ENCODE measurements at regions not wholly inside any gene's neighbourhood (a gene's known extent, or its start where the extent isn't known, plus 50 kb on each side); places are given as distances from the start of the nearest gene placed in this dataset.

DNA sequence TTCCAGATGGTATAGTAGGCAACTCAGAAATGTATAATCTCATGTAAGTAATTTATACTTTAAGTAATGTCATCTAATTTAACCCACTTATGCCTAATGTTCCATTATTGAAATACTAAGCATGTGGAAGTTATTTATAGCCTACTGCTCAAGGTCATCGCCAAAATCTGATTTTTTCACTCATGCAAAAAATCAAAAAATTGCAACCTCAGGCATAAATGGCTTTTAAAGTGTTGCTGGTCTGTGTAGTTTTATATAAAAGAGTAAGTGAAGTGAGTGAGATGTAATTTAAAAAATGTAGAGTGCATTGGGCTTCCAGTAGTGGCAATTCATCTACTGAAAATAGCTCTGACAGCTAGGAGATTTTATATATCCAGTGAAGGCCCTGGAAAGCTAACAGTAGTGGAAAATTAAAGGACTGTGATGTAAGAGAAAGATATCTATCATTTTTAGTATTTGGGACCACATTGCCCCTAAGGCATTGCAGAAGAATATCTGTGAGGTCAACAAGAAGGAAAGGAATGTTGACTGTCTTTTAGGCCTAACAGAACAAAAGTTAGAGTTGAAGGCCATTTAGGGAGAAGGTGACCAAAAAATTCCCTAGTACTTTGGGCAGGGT lies 624.5 kb upstream of the CHORDC1 start:
- Histone ChIP-seq H3K9me3 (ENCODE audit: control insufficient read depth, insufficient read depth, low read length) (no peaks in the 10 kb centered on the region), H3K9ac (ENCODE audit: low read depth, low read length) (no peak overlapping the region), H3K36me3 (ENCODE audit: insufficient read depth, low read length) (no peaks in the 10 kb centered on the region), H3K4me1 (ENCODE audit: insufficient read depth, low read length) (no peaks in the 10 kb centered on the region)

DNA sequence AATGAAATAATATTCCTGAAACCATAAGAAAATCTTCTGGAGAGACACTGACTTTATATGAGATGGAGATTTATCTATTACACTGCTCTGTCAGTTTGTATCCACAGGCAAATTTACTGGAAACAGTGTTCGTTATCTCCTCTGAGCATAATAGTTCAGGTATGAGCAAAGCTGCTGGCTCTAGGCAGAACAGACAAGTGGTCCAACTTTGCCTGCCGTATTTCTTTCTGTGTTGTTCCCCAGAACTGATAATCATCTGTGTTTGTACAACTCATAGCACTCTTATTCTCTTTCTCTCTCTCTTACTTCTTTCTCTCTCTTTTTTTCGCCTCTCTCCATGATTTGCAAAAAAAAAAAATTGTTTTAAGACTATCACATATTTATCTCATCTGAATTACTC lies 623.8 kb upstream of the CHORDC1 start:
- Histone ChIP-seq H3K9ac (ENCODE audit: low read depth, low read length) (no peak overlapping the region), H3K4me1 (ENCODE audit: insufficient read depth, low read length) (no peaks in the 10 kb centered on the region), H3K36me3 (ENCODE audit: insufficient read depth, low read length) (no peaks in the 10 kb centered on the region), H3K9me3 (ENCODE audit: control insufficient read depth, insufficient read depth, low read length) (no peaks in the 10 kb centered on the region)

GRCh38 chr11:90845799-90846198 lies 623.0 kb upstream of the CHORDC1 start:
- no peak overlapping the region for H3K9ac ChIP-seq (ENCODE audit: low read depth, low read length)
- H3K36me3 ChIP-seq (ENCODE audit: insufficient read depth, low read length), result no peaks in the 10 kb centered on the region
- H3K4me1 ChIP-seq (ENCODE audit: insufficient read depth, low read length), result no peaks in the 10 kb centered on the region
- H3K9me3 ChIP-seq (ENCODE audit: control insufficient read depth, insufficient read depth, low read length), result no peaks in the 10 kb centered on the region

- Histone ChIP-seq H3K4me1 (ENCODE audit: insufficient read depth, low read length) (no peaks in the 10 kb centered on the region), H3K36me3 (ENCODE audit: insufficient read depth, low read length) (no peaks in the 10 kb centered on the region), H3K9ac (ENCODE audit: low read depth, low read length) (no peak overlapping the region), H3K9me3 (ENCODE audit: control insufficient read depth, insufficient read depth, low read length) (no peaks in the 10 kb centered on the region)
Measured at GRCh38 chr11:90845126-90845525, 622.3 kb upstream of the CHORDC1 start.

DNA sequence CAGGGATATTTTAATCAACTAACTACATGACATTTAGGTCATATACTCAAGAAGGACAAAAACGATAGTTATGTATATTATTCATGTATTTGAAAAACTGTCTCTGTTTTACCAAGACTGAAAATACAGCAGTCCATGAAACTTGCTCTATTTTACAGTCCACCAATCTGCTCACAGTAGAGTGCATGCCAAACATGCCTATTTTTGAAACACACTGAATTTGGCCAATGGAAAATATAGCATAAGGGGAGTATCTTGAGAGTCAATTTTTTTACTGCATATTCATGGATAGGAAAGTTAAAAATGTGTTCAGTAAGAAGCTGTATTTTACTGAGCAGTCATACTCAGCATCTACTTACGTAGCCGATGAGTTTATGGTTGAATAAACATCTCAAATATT lies 621.2 kb upstream of the CHORDC1 start:
- Histone ChIP-seq H3K36me3 (ENCODE audit: insufficient read depth, low read length) (no peaks in the 10 kb centered on the region), H3K4me1 (ENCODE audit: insufficient read depth, low read length) (no peaks in the 10 kb centered on the region), H3K9ac (ENCODE audit: low read depth, low read length) (no peak overlapping the region), H3K9me3 (ENCODE audit: control insufficient read depth, insufficient read depth, low read length) (no peaks in the 10 kb centered on the region)

- Histone ChIP-seq H3K9ac (ENCODE audit: low read depth, low read length) (no peak overlapping the region), H3K4me1 (ENCODE audit: insufficient read depth, low read length) (no peaks in the 10 kb centered on the region), H3K36me3 (ENCODE audit: insufficient read depth, low read length) (no peaks in the 10 kb centered on the region), H3K9me3 (ENCODE audit: control insufficient read depth, insufficient read depth, low read length) (no peaks in the 10 kb centered on the region)
Measured at GRCh38 chr11:90842681-90843080, 619.8 kb upstream of the CHORDC1 start.

DNA sequence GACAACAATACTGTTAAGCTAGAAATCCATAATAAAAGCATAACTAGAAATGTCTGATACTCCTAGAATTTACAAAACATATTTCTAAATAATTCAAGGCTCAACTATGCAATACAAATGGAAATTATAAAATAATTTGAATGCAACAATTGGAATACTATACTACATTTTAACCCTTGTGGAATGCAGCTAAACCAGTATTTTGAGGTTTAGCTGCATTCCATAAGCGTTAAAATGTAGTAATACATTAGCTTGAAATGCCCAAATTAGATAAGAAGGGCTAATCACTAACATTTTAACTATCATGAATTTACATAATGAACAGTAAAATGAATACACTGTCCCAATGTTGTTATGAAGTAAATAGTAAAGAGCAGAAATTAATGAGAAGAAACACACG lies 617.2 kb upstream of the CHORDC1 start:
- H3K9ac ChIP-seq (ENCODE audit: low read depth, low read length), result no peak overlapping the region
- no peaks in the 10 kb centered on the region for H3K36me3 ChIP-seq (ENCODE audit: insufficient read depth, low read length)
- H3K9me3 ChIP-seq (ENCODE audit: control insufficient read depth, insufficient read depth, low read length), result no peaks in the 10 kb centered on the region
- H3K4me1 ChIP-seq (ENCODE audit: insufficient read depth, low read length), result no peaks in the 10 kb centered on the region

DNA sequence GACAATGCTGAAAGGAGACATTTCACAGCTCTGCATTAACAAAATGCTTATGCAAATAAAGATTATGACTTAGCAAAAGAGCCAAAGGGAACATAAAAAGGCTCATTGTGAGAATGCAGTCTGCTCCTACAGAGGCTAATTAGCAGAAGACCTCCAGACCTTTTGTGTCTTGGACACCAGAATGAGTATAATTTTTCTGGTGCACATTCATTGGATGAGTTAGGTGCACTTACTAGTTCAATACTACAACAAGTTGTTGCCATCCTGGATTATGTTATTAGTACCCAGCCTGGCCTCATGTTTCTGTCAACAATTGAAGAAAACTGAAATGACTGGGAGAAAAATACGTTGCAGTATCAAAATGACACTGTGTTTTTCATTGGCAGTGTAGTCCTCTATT lies 613.2 kb upstream of the CHORDC1 start:
- Histone ChIP-seq H3K36me3 (ENCODE audit: insufficient read depth, low read length) (no peaks in the 10 kb centered on the region), H3K4me1 (ENCODE audit: insufficient read depth, low read length) (no peaks in the 10 kb centered on the region), H3K9ac (ENCODE audit: low read depth, low read length) (no peak overlapping the region), H3K9me3 (ENCODE audit: control insufficient read depth, insufficient read depth, low read length) (0 out of 2 replicates have a peak, but pooled peaks cover 3% of the 10 kb centered on the region)

DNA sequence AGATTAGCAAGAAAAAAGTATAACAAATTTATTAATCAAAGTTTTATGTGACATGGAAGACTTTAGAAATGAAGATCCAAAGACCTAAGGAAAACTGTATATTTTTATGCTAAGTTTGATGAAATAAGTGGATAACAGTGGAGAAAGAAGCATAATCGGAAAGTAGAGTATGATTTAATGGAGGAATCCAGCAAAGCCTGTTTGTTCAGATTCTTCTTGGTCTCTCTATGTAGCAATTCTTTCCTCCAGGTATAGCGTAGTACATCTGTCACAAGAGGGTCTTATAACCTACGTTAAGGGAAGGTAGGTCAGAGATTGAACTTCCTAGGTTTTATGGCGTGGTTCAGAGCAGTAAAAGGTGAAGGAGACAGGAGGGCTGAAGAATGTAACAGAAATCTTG lies 600.6 kb upstream of the CHORDC1 start:
- Histone ChIP-seq H3K9ac (ENCODE audit: low read depth, low read length) (no peak overlapping the region), H3K9me3 (ENCODE audit: control insufficient read depth, insufficient read depth, low read length) (no peaks in the 10 kb centered on the region), H3K36me3 (ENCODE audit: insufficient read depth, low read length) (no peaks in the 10 kb centered on the region), H3K4me1 (ENCODE audit: insufficient read depth, low read length) (no peaks in the 10 kb centered on the region)

DNA sequence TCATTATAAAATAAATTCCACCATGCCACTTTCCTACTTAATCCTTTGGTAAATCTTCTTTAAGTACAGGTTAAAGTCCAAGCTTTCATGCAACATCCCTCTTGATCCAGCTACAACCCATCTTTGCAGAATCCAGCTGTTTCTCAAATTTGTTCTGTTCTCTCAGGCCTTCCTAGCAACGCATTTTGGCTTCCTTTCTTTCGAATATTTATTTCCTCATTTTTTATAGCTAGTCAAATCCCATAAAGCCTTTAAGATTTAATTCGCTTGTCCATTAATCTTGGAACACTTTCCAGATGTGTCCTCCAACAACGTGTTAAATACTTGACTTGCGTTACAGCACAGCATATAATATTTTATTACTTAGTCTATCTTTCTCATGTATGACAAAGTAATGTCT lies 600.1 kb upstream of the CHORDC1 start:
- Histone ChIP-seq H3K9me3 (ENCODE audit: control insufficient read depth, insufficient read depth, low read length) (no peaks in the 10 kb centered on the region), H3K36me3 (ENCODE audit: insufficient read depth, low read length) (no peaks in the 10 kb centered on the region), H3K4me1 (ENCODE audit: insufficient read depth, low read length) (no peaks in the 10 kb centered on the region), H3K9ac (ENCODE audit: low read depth, low read length) (no peak overlapping the region)

DNA sequence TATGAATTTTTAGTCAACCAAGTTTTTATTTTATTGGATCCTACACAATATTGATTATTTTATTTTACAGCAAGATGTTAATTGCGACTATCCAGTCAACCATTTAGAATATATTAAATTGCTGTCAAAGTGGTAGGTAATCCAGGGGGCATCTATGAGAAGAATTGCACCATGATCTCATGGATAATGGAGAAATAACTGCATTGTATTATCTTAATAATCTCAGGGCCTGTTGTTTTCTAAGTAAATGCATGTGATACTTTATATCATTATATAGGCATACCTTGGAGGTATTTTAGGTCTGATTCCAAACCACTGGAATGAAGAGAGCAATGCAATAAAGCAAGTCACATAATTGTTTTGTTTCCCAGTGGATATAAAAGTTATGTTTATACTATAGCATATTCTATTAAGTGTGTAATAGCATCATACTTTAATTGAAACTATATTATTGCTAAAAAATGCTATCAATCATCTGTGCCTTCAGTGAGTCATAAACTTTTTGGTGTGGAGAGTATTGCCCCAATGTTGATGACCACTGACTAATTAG lies 595.4 kb upstream of the CHORDC1 start:
- no peak overlapping the region for H3K9ac ChIP-seq (ENCODE audit: low read depth, low read length)
- H3K9me3 ChIP-seq (ENCODE audit: control insufficient read depth, insufficient read depth, low read length), result no peaks in the 10 kb centered on the region
- no peaks in the 10 kb centered on the region for H3K4me1 ChIP-seq (ENCODE audit: insufficient read depth, low read length)
- H3K36me3 ChIP-seq (ENCODE audit: insufficient read depth, low read length), result no peaks in the 10 kb centered on the region

DNA sequence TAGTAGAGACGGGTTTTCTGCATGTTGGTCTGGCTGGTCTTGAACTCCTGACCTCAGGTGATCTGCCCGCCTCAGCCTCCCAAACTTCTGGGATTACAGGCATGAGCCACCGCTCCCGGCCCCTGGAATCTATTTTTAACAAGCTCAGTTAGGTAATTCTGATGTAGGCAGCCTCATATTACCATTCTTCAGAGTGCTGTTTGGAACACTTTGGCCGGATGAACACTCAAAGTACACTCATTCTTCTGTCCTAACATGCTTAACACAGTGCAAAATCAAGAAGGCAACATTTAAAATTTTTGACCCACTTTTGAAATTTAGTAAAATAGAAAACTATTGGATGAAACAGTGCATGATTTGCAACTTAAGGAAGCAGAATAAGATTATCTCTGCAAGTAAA lies 586.7 kb upstream of the CHORDC1 start:
- Histone ChIP-seq H3K4me1 (ENCODE audit: insufficient read depth, low read length) (no peaks in the 10 kb centered on the region), H3K9me3 (ENCODE audit: control insufficient read depth, insufficient read depth, low read length) (no peaks in the 10 kb centered on the region), H3K9ac (ENCODE audit: low read depth, low read length) (no peak overlapping the region), H3K36me3 (ENCODE audit: insufficient read depth, low read length) (no peaks in the 10 kb centered on the region)

- Histone ChIP-seq H3K9ac (ENCODE audit: low read depth, low read length) (no peak overlapping the region), H3K36me3 (ENCODE audit: insufficient read depth, low read length) (no peaks in the 10 kb centered on the region), H3K9me3 (ENCODE audit: control insufficient read depth, insufficient read depth, low read length) (no peaks in the 10 kb centered on the region), H3K4me1 (ENCODE audit: insufficient read depth, low read length) (peaks cover 12% of the 10 kb centered on the region; the same call in 1 of the 2 replicates)
Measured at GRCh38 chr11:90805172-90805571, 582.3 kb upstream of the CHORDC1 start.

- Histone ChIP-seq H3K36me3 (ENCODE audit: insufficient read depth, low read length) (no peaks in the 10 kb centered on the region), H3K9ac (ENCODE audit: low read depth, low read length) (no peak overlapping the region; the same call in 1 of the 2 replicates), H3K9me3 (ENCODE audit: control insufficient read depth, insufficient read depth, low read length) (no peaks in the 10 kb centered on the region), H3K4me1 (ENCODE audit: insufficient read depth, low read length) (peaks cover 12% of the 10 kb centered on the region; the same call in 1 of the 2 replicates)
Measured at GRCh38 chr11:90803831-90804230, 581.0 kb upstream of the CHORDC1 start.

GRCh38 chr11:90803366-90803765 lies 580.5 kb upstream of the CHORDC1 start:
- Histone ChIP-seq H3K4me1 (ENCODE audit: insufficient read depth, low read length) (peaks cover 12% of the 10 kb centered on the region; the same call in 1 of the 2 replicates), H3K9ac (ENCODE audit: low read depth, low read length) (no peak overlapping the region; the same call in 1 of the 2 replicates), H3K9me3 (ENCODE audit: control insufficient read depth, insufficient read depth, low read length) (no peaks in the 10 kb centered on the region), H3K36me3 (ENCODE audit: insufficient read depth, low read length) (no peaks in the 10 kb centered on the region)

Measured in ES-I3 (cell line).